Non-pigmented ciliary epithelial cell (primary cell): ENCODE measurements at regions not wholly inside any gene's neighbourhood (a gene's known extent, or its start where the extent isn't known, plus 50 kb on each side); places are given as distances from the start of the nearest gene placed in this dataset.
"Not testable (repeated sequence)": the region's sequence is repeated elsewhere in the genome, so short reads cannot be mapped to it uniquely, and the experiment has no call there.

ENCODE experiments used
- DNase-seq: peaks from one replicate; pipeline ENCODE4 v3.0.0-alpha.2; 2010; ENCODE audit warnings: low read depth

- DNase-seq, result no peak
Observed at GRCh38 chr5:154653418-154653763, 101.8 kb upstream of the LARP1 start.

- DNase-seq, result no peak
Observed at GRCh38 chr5:154652746-154653417, 102.3 kb upstream of the LARP1 start.

GRCh38 chr5:154651795-154652194 lies 103.4 kb upstream of the LARP1 start:
- not testable (repeated sequence) for DNase-seq

GRCh38 chr5:154648706-154649105 lies 106.5 kb upstream of the LARP1 start:
- no peak for DNase-seq

- DNase-seq, result no peak
Observed at GRCh38 chr5:154648229-154648628, 106.9 kb upstream of the LARP1 start.

DNA sequence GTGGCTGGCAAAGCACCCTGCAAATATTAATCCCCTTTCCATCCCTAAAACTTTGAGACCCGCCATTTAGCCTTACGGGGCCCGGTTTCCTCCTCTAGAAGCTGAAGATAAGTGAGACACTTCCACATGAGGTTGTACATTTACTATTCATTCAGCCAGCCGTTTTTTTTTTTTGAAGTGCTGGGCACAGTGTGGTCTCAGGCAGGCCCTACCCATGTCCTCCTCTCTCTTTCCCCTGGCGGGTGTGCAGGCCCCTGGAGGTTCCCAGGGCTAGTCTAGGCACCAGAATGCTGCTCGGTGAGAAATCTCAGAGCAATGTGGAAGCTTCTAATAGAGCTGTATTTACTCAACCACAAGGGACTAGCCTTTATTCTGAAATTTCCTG lies 107.4 kb upstream of the LARP1 start:
- no peak for DNase-seq

DNA sequence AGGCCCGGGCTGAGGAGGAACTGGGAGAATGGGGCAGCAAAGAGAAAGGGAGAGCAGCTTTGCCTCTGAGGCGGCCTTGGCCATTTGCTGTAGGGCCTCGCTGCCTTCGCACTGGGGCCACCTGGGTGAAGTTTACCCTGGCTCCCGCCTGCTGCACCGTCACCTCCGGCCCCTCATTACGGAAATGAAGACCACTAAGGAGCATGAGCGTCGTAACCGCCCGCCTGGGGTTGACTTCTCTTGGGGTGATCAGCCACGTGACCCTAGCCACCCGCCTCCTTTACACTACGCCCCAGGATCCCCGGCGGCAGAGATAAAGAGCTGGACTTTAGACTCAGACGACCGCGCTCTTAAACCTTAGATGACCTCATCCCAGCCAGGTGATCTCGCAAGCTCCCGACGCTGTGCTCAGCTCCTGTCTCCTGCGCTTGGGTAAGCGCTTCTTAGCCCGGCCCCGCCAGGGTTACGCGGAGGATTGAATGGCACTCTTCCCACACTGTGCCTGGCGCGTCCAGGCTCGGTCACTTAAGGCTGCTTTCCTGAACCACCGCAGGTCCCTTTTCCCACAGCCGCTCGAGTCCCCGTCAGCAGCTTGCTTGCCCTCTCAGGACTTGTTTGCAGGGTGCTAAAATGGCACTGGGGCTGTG lies 107.9 kb upstream of the LARP1 start:
- DNase-seq, result no peak

DNA sequence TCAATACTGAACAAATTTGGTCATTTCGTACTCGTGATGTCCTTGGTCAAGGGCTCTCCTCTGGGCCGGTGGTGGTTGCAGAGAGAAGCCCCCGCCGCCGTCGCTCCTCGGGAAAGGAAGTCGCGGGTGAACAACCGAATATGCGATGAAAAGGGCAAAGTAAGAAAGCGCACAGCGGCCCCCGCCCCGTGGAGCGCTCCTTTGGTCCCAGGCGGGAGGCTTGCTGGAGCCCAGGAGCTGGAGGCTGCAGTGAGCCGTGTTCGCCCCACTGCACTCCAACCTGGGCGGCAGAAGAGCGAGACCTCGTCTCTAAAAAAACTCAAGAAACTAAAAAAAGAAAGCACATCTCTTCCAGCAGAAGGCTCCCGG lies 108.4 kb upstream of the LARP1 start:
- no peak for DNase-seq

DNA sequence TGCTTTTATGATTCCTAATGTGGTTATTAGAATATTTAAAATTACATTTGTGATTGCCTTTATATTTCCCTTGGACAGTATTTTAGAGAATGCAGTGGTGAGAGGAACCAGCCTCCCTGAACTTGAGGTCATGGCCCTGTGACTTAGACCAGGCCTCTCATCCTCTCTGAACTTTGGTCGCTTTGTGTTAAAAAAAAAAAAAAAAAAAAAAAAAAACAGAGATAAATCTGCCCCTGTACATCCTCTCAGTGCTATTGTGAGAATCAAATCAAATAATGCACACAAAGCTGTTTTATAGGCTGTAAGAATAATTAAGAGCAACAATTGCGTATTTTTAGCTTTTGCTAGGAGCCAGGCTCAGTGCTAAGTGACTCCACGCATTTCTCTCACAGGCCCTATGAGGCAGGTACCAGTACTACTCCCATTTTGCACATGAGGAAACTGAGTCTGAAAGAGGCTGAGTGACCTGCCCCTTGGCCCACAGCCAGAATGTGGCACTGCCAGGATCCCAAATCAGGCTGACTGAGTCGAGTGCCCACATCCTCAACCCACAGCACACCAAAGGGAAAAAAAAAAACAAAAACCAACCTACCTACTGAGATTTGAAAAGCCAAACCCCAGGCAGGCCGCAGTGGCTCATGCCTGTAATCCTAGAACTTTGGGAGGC lies 110.3 kb upstream of the LARP1 start:
- no peak for DNase-seq

DNA sequence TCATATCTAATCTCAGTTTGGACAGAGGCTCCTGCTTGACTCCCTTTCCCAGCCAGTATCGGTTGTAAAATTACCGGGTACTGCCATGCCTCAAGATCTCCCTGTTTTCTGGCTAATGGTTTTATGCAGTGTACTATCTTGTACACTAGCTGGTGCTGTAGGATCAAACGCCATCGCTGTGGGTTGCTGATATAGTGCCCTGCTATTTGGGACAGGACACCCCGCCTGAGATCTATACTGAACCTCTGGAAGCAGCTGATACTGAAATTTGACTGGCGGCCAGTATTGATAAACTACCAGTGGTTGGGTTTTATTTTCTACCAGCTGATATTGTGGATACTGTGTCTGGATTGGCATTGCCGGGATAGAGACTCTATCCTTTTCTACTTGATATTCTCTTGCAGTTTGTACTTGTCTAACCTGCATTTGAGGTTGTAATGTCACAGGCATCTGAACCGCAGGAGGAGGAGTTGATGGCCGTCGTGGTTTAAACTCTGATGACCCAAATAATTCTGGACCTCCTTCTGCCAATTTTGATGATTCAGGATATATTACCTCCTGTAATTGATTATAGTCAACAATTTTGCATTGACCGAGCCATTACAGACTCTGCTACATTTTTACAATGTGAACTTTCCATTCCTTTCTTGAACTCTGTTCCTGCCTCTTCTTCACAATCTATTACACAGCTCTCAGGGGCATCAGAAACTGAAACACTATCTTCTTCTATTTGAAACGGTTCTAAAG lies 112.5 kb upstream of the LARP1 start:
- DNase-seq, result no peak

GRCh38 chr5:154640213-154640831 lies 114.9 kb upstream of the LARP1 start:
- not testable (repeated sequence) for DNase-seq

DNA sequence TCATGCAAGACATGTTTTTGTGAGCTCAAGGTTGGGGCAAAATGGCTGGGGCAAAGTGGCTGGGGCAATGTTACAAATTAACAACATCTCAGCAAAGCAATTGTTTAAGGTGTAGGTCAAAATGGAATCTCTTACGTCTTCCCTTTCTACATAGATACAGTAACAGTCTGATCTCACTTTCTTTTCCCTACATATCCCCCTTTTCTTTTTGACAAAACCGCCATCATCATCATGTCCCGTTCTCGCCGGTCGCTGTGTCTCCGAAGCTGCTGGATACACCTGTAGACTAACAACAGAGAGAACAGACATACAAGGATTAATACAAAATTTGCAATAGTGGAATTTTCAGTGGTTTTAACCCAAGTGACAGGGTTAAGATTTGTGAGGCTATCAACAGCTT lies 118.4 kb upstream of the LARP1 start:
- not testable (repeated sequence) for DNase-seq

DNA sequence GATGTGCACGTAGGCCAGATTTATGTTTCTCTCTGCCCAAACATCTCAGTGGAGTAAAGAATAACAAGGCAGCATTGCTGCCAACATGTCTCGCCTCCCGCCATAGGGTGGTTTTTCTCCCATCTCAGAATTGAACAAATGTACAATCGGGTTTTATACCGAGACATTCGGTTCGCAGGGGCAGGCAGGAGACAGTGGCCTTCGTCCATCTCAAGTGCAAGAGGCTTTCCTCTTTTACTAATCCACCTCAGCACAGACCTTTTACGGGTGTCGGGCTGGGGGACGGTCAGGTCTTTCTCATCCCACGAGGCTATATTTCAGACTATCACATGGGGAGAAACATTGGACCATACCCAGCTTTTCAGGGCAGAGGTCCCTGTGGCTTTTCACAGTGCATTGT lies 118.9 kb upstream of the LARP1 start:
- DNase-seq, result not testable (repeated sequence)

DNA sequence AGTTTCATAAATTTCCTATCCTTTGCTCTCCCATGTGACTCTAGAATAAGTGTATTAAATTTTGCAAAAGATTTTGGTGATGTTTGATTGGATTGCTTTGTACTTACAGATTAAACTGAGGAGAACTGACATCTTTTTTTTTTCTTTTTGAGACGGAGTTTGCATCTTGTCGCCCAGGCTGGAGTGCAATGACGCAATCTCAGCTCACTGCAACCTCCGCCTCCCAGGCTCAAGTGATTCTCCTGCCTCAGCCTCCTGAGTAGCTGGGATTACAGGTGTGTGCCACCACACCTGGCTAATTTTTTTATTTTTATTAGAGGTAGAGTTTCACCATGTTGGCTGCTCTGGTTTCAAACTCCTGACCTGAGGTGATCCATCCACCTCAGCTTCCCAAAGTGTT lies 121.4 kb upstream of the LARP1 start:
- DNase-seq, result not testable (repeated sequence)

- no peak for DNase-seq
Observed at GRCh38 chr5:154631141-154631540, 124.0 kb upstream of the LARP1 start.

- DNase-seq, result no peak
Observed at GRCh38 chr5:154630410-154630809, 124.8 kb upstream of the LARP1 start.

DNA sequence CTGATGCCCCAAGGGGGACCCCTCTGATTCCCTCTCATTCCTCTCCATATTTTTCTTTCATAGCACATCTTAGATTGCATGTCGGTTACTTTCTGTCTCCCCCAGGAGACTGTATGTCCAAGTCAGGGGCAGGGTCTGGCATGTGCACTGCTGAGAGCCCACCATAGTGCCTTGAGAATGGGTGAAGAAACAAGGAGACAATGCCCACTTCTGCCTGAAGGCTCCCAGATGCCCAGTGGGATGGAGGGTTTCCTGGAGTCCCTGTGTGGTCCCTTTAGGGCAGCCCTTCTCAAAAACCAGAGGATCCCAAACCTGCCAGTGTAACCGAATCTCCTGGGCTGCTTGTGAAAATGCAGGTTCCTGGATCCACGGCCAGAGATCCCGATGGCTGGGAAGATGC lies 126.5 kb upstream of the LARP1 start:
- no peak for DNase-seq

DNA sequence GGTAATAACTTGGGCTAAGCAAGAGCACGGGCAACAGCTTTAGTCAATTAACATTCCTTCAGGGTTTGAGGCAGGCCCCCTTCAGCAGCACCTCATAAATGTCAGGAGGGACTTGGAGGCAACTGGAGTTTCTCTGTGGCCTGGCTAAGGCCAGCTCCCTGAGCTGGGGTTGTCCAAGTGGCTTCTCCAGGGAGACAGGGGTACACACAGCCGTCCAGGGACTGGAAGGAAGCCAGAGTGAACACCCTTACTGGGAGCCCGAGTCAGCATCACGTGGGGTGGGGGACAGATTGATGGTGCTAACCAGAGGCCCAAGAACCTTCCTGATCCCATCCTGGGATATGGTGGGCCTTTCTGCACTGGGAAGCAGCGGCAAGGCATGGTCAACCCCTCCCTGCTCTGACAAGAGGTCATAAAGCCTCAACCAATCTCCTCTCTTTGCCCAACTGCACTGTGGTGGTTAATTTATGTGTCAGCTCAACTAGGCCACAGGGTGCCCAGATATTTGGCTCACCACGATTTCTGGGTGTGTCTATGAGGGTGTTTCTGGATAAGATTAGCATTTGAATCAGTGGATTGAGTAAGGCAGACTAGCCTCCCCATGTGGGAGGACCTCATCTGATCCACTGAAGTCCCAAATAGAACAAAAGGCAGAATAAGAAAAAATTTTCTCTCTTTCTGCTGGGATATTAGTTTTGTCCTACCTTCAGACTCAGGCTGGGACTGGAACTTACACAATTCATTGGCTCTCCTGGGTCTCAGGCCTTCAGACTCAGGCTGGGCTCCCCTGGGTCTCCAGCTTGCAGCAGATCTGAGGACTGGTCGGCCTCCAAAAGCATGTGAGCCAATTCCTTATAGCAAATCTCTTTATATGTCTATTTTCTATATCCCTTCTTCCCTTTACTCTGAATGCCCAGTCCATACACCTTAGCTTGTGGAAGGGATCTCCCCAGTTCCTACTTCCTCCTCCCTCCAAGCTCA lies 127.2 kb upstream of the LARP1 start:
- DNase-seq, result no peak

GRCh38 chr5:154626876-154627557 lies 128.2 kb upstream of the LARP1 start:
- no peak for DNase-seq

- DNase-seq, result no peak
Observed at GRCh38 chr5:154625031-154625430, 130.1 kb upstream of the LARP1 start.

GRCh38 chr5:154624341-154624740 lies 130.8 kb upstream of the LARP1 start:
- DNase-seq, result no peak
